ENCODE measurements at regions not wholly inside any gene's neighbourhood (a gene's known extent, or its start where the extent isn't known, plus 50 kb on each side); places are given as distances from the start of the nearest gene placed in this dataset.
"Not testable (repeated sequence)": the region's sequence is repeated elsewhere in the genome, so short reads cannot be mapped to it uniquely, and the experiment has no call there.

DNA sequence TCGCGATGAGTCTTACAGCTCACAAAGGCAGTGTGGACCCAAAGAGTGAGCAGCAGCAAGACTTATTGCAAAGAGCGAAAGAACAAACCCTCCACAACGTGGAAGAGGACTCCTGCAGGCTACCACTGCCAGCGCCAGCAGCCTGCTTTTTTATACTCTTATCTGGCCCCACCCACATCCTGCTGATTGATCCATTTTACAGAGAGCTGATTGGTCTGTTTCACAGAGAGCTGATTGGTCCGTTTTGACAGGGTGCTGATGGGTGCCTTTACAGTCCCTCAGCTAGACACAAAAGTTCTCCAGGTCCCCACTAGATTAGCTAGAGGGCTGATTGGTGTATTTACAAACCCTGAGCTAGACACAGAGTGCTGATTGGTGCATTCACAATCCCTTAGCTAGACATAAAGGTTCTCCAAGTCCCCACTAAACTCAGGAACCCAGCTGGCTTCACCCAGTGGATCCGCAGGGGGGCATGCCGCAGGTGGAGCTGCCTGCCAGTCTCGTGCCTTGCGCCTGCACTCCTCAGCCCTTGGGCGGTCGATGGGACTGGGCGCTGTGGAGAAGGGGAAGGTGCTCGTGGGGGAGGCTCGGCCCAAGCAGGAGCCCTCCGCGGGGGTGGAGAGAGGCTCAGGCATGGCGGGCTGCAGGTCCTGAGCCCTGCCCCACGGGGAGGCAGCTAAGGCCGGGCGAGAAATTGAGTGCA is 75.7 kb downstream of the QDPR start:
- not testable (repeated sequence) for DNase-seq

DNA sequence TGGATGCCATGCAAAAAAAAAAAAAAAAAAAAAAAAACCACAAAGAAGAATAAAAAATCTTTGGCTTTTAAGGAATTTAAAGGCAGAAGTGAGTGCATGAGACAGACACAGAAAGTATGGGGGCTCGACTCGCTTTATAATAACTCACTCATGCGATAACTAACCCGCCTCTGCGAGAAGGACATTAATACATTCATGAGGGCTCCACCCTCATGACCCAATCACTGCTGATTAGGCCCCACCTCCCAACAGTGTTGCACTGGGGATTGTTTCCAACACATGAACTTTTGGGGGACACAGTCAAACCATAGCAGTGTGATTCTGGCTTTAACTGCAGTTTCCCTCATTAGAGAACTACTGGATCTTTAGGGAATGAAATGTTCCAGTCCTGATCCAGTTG is 78.1 kb downstream of the QDPR start:
- DNase-seq, result no peak

DNA sequence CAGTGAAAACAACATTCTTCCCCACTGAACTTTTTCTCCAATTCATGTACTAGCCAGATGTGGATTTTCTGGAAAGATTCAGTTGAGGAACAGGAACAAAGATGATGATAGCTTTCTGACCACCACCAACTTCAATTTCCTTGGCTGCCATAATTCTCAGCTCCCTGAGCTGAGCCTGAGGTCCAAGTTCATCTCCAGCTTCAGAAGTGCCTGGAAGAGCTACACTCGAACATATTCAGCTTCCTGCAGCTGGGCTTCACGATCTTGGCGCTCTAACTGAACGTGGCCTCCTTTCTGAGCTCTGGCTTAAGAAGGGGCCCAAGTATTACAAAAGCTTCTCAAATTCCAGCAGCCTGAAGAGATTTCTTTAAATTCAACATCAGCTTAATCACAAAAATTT is 83.9 kb downstream of the QDPR start:
- no peak for DNase-seq

DNA sequence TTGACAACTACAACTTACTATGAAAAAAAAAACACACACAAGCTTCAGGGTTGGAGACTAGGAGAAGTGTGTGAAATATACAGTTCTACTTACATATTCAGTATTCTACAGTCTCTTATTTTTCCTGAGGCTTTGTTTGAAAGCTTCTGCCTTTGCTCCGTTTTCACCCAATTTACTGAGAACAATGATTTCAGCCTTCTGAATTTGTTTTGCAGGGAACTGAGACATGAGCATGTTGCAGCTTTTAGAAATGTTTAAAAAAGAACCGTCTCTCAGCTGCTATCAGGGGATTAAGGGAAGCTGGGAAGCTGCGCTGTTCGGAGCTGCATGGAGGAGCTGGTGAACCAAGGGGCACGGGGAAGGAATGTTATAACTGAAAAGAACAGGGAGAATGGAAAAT is 85.7 kb downstream of the QDPR start:
- DNase-seq, result no peak

DNA sequence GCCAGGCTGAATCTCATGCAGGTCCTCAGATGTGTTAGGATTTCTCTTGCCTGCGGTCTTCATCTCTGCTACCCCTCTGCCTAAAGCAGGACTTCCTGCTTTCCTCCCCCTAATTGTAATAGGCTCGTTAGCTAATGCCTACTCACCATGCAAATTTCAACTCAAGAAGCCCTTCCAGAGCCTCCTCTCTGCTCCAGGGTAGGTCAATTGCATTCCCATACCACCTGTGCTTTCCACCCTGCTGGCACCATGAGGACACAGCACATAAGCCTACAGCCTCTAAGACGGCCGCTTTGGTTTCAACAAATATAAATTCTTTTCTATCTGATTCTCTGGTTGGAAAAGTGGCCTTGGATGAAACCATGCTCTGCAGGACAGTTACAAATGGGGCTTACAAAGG is 93.9 kb downstream of the QDPR start:
- no peak for DNase-seq

DNA sequence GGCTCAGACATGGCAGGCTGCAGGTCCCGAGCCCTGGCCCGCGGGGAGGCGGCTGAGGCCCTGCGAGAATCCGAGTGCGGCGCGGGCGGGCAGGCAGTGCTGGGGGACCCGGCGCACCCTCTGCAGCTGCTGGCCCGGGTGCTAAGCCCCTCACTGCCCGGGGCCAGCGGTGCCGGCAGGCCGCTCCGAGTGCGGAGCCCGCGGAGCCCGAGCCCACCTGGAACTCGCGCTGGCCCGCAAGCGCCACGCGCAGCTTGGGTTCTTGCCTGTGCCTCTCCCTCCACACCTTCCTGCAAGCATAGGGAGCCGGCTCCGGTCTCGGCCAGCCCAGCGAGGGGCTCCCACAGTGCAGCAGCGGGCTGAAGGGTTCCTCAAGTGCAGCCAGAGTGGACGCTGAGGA is 97.5 kb downstream of the QDPR start:
- no peak for DNase-seq

DNA sequence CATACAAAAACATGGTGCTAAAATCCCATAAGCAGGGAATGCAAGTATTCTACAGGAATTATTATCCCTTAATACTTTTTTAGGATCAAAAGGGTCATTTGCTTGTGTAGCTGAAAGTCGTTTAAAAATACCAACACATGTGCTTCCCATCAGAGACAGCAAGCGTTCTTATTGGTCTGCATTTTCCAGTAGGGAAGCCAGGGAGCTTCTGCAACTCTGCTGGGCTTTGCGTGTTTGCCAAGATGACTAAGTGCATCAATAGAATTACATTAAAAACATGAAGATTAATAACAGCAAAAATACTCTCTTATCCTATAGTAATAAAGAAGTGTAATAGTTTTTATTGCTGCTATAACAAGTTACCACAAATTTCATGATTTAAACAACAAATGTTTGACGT is 111.2 kb downstream of the QDPR start:
- no peak for DNase-seq

DNA sequence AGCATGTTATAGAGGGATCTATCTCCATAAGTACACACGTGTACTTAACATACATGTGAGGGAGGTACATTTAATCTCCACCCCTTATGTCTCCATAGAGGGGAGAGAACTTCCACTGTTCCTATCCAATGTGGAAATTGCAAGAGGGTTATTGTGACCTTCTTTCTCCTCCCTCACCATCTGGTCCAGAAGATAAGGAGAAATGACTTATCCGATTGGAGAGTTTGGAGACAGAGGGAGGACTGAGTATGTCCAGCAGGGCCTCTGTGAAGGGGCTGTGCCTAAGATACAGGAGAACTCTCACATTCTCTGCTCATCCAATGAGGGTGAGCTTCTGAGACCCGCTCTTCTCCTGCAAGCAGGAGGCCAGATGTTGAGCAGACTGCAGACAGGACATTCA is 113.1 kb downstream of the QDPR start:
- DNase-seq, result no peak

DNA sequence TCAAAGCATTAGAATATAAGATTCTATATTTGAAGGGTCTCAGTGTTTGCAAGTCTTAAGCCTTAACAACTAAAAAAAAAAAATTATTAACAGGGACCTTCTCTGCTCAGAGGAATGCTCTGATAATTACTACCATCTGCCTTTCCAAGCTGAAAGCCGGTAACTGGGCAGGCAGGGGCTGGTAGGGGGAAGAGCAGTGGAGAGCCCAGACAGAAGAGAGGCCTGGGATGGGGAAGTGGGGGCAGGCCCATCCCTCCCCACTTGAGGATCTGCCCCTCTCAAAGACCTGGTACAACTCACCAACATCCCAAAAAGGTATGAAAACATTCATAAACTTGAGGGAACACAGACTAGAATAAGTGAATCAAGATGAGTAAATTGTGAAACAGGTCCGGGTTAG is 113.9 kb downstream of the QDPR start:
- DNase-seq, result no peak

DNA sequence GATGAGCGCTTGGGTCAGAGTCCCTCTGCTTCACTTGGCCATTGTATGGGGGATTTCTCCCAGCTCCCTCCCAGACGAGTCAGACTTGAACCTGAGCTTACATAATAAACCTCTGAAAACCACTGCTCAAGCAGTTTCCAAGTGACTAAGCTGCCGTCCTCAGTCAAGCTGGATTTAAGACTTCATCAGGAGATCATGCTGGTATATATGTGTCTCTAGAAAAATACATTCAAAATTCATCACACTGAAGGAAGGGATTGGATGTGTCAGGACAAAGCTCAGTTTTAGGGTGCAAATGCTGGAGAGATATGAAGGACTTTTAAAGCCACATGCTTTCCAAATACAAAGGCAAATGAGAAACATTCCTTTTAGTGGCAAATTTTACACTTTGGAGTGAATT is 114.3 kb downstream of the QDPR start:
- no peak for DNase-seq

DNA sequence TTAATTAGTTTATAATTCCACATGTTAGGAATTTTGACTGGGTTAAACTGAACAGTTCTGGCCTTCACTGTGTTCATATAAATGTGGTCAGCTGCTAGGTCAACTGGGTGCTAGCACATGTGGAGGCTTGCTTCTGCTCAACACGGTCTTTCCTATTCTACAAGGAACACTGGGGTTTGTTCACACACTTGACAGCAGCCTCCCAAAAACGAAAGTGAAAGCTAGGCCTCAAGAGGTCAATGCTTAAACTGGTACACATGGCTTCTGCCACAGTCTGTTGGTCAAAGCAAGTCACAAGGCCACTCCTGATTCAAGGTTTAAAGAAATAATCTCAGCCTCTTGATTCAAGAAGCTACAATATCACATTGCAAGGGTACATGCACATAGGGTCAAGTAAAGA is 126.5 kb downstream of the QDPR start:
- peak; percentile 10 for DNase-seq

DNA sequence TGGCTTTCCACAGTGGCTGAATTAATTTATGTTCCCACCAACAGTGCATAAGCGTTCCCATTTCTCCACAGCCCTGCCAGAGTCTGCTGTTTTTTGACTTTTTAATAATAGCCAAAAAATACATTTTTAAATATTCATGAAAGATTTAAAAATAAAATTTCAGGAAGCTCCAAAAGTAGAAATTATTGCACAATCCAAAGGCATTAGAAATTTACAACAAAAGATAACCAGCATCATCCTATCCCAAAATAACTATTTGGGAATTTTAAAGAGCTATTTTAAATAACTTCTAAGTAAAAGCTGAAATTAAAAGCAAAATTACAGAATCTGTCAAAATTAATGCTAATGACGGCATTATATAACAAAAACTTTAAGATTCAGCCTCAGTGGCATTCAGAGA is 131.5 kb downstream of the QDPR start:
- no peak for DNase-seq

DNA sequence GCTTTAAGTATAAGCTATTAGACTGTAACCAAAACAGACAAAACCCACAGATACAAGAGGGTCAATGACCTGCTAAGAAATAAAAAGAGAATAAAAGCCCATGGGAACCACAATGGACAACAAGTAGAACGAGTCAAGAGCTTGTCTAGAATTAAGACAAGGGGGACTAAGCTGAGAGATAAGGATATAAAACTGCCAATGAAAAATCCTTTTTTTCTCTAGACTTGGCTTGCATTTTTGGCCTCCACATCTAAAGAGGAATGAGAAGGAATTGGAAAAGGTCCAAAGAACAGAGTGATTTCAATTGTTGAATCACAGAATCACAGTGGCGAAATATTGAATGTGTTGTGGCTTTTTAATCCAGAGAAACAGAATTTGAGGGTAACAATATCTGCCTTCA is 135.7 kb downstream of the QDPR start:
- no peak for DNase-seq

DNA sequence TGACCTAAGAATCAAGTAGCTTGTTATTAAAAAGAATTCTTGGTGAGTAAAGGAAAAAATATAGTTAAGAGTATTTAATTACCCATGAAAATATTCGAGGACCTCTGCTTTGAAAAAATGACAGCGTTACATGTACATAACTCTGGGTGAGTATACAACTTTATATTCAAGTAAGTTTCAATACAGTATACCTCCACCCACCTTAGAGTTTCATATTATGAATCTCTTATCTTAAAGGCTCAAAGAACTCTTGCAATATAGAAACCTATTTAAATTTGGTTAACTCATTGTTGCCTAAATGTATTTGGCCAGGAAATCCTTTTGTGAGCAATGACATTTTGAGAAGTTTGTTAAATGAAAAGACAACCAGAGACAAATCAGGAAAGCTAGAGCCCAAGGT is 138.2 kb downstream of the QDPR start:
- no peak for DNase-seq

DNA sequence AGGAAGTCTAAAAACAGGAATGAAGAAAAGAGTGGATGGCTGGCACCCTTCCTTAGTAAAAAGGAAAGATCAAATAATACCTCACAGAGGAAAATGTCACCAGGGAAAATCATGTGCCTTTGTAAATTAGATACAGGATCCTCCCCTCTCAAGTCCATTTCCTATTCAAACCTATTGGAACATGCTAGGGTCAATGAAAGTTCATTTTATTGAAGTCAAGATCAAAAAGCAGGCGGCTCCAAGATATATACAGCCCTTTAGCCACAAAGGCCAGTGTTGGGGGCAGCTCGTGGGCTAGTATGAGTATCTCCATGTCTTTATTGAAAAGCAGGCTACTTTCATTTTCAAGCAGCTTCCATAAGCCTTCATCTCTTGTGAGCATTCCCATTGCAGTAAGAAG is 141.1 kb downstream of the QDPR start:
- no peak for DNase-seq

DNA sequence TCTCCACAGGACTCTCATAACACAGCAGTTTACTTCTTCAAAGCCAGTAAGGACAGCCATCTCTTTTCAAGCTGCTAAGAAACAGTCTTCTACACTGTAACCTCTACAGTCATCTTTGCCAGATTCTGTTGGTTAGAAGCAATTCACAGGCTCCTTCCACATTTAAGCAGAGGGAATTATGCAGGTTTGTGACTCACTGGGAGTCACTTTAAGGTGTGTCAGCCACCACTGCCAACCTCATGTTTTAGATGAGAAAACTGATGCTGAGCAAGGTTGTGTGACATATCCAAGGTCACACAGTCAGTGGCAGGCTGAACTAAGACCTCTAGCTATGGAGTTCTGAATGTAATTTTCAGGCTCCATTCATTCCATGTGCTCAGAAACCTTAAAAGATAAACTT is 143.5 kb downstream of the QDPR start:
- no peak for DNase-seq

DNA sequence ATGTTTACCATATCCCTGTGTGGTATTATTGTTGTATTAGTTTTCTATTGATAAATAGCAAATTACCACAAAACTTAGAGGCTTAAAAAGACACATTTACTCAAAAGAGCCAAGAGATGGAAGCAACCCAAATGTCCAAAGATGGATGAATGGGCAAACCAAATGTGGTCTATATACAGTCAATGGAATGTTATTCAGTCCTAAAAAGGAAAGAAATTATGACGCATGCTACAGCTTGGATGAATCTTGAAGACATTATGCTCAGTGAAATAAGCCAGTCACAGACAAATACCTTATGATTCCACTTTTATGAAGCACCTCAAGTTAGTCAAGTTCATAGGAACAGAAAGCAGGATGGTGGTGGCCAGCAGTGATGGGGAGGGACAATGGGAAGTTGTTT is 144.7 kb downstream of the QDPR start:
- no peak for DNase-seq

DNA sequence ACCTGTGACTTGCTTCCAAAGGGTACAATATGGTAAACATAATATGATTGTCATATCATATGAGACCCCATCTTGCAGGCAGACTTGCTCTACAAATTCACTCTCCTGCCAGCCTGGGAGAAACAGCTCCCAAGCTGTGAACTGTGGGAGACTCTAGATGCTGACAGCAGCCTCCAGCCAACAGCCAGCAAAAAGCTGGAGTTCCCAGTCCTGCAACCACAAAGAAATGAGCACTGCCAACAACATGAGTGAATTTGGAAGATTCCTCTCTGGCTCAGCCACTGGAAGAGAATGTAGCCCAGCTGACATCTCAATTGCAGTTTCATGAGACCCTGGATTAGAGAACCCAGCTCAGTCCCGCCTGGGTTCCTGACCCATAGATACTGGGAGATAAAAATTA is 145.4 kb downstream of the QDPR start:
- DNase-seq, result no peak

DNA sequence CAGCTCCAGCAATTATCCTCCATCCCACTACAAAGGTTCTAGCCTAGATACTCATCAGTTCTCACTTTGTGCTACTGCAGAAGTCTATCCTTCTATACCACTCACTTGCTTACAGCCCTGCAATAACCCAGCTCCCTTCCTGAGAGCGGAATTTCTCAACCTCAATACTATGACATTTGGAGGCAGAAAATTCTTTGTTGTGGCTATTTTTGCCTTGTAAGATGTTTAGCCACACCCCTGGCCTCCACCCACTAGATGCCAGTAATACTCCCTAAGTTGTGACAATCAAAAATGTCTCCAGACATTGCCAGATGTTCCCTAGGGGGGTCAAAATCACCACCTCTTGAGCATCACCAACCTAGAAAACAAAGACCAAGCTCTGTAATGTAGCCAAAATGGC is 149.5 kb downstream of the QDPR start:
- no peak for DNase-seq

DNA sequence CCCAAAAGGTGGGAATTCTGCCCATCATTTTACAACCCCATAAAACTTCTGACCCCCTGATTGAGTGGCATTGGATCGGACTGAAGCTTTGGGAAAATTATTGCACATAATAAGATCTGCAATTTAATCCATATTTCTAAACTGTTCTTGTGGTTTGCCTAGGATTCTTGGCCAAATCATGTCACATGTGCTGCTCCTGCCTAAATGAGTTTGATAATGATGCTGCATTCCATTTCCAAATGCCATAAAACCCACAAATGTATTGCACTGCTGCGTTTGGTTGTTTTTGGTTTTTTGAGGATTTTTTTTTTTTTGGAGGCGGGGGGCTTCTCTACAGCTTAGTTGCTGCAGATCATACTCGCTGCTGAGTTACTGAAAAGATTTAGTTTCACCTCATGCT is 153.6 kb downstream of the QDPR start:
- no peak for DNase-seq

DNA sequence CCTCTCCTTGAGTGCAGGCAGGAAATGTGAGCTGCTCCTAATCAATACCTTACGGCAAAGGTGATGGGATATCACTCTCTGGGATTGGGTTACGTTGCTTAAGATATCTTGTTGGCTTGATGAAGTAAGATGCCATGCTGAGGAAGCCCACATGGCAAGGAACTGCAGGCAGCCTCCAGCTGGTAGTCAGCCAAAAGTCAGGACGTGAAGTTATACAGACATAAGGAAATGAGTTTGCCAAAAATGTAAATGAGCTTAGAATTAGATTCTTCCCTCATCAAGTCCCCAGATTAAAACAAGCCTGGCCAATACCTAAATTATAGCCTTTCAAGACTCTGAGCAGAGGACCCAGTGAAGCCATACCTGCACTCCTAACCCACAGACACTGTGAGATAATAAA is 155.0 kb downstream of the QDPR start:
- no peak for DNase-seq

DNA sequence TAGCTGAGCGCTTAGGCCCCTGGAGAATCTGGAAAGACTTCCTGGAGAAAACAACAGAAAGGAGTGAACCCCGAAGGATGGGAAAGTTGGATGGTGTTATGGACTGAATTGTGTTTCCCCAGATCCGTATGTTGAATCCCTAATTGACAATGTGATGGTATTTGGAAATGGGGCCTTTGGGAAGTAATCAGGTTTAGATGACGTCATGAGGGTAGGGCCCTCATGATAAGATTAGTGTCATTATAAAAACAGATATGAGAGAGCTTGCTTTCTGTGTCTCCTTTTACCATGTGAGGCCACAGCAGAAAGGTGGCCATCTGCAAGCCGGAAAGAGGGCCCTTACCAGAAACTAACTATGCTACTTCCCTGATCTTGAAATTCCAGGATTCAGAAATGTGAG is 159.5 kb downstream of the QDPR start:
- no peak for DNase-seq

DNA sequence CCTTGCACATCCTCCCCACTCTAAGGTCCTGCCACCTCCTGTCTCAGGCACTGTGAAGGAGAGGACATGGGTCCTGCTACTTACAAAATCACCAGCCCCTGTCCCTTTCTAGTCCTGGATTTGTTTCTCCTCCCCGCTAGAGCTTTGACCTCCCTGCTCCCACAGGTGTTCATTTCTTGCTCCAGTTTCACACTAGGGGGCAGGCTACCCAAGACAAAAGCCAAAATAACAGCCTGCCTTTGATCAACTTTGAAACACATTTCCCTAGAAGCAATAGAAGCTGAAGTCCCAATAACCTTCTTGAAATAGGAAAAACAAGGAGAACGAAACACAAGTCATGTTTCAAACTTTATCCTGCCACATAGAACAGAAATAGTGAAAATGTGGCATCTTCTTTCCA is 164.4 kb downstream of the QDPR start:
- no peak for DNase-seq

DNA sequence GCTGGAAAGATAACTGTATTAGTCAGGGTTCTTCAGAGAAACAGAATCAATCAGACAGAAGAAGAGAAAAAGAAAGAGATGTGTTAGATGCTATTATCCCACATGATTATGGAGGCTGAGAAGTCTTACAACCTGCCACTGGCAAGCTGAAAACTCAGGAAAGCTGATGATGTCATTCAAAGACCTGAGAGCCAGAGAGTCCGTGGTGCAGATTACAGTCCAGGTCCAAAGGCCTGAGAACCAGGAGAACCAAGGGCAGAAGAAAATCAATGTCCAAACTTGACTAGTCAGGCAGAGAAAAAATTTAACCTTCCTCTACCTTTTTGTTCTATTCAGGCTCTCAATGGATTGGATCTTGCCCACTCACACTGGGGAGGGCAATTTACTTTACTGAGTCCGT is 172.5 kb downstream of the QDPR start:
- DNase-seq, result no peak

DNA sequence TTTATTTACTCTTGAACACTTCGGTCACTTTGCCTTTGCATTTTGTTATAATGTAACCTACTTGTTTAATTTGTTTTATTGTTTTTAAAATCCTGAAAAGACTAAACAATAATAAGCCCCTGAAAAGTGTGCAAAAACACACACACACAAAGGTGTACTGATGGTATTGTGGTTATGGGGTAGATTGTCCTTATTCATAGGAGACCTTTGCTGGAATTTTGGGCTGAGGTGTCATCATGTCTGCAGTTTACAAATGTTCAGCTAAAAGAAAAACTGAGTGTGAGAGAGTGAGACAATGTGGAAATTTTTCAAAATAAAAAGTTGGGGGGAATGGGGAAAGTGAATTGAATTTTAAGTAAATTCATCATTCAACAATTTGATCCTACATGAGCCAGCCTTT is 174.9 kb downstream of the QDPR start:
- DNase-seq, result no peak

DNA sequence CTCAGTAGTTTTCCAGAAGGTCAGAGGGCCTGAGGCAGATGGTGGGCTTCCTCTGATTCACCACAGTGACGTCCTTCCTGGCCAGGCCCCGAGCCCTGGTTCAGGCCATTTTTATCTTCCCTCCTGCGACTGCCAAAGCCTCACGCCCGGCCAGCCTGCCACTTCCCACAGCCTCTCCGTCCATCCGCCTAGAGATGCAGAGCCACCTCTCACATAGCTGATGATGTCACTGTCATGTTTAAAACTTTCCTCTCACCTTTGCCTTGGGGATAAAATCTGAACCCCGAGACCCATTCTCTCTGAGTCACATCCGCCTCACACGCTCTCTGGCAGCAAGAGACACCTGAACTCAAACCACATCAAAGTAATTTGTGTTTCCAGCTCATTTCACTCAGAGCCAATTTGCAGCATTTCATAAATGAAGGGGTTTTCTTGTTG is 175.3 kb downstream of the QDPR start:
- no peak for DNase-seq
